ENCODE measurements at regions not wholly inside any gene's neighbourhood (a gene's known extent, or its start where the extent isn't known, plus 50 kb on each side); places are given as distances from the start of the nearest gene placed in this dataset.

DNA sequence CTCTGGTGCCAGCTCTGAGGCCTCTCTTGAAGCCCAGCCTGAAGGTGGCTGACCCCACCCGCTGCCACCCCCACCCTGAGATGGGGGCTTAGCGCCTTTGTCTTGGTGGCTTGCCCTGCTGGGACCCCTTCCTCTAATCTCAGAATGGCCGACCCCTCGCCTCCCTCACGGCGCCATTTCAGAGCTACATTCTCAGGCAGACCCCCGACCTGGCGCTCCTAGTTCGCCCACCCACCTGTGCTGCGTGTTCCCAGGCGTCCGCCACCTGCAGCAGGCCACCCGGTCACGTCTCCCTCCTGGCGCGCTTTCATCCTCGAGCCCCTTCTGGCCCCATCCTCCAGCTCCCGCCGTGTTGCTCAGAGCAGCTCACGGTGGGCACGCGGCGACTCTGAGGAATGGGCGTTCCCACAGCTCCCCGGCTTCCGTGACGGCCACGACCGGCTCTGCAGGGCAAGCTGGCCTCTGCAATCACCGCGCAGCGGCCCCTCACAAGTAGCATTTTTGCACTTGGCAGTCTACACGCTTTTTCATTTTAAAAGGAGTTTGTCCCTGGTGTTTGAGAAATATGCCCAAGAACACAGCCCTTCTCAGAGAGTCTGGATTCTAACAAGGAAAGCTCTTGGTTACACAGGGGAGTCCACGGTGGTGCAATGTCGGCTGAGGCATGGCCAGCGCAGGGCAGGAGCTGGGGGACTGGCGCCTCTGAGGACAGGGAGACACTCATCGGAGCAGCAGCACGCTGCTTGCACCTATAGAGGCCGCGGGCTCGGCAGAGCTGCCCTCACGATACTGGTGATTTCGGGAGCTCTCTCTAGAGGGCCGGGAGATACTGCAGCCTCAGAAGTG, 105.7 kb upstream of the C14orf180 start:
- TF ChIP-seq, protein P1, sequence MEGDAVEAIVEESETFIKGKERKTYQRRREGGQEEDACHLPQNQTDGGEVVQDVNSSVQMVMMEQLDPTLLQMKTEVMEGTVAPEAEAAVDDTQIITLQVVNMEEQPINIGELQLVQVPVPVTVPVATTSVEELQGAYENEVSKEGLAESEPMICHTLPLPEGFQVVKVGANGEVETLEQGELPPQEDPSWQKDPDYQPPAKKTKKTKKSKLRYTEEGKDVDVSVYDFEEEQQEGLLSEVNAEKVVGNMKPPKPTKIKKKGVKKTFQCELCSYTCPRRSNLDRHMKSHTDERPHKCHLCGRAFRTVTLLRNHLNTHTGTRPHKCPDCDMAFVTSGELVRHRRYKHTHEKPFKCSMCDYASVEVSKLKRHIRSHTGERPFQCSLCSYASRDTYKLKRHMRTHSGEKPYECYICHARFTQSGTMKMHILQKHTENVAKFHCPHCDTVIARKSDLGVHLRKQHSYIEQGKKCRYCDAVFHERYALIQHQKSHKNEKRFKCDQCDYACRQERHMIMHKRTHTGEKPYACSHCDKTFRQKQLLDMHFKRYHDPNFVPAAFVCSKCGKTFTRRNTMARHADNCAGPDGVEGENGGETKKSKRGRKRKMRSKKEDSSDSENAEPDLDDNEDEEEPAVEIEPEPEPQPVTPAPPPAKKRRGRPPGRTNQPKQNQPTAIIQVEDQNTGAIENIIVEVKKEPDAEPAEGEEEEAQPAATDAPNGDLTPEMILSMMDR (IDR thresholded peaks at IDR 0.05) = no peak

DNA sequence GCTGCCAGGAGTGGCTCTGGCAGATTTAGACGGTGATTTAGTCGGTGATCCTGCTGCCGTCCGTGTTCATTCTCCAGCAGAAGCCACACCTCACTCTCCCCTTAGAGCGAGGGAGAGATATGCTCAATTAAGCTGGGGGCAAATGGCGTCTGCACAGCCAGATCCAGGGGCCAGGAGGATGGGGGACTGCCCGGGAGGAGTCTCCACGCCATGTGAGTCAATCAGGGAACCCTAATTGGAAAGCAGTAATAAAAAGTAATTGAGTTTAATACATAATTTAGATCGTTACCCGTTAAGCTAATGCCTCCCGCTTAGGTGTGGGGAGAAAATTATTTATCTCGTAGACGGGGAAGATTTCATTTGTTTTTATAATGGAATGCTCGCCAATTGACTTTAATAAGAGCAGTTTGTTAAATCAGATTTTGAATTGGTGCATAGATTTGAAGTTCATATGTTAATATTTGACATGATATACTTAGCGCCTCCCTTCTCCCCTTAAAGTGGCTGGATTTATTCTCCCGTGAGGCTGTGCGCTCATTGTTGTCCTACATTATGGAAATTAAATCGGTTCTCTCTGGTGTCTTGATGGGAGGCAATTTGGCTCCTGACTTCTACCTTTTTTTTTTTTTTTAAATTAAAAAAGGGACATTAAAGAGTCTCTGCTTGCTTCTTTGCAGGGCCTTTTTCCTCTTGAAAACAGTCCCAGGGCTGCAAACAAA, 104.9 kb upstream of the C14orf180 start:
- TF ChIP-seq, protein P1 (IDR thresholded peaks at IDR 0.05) = no peak

DNA sequence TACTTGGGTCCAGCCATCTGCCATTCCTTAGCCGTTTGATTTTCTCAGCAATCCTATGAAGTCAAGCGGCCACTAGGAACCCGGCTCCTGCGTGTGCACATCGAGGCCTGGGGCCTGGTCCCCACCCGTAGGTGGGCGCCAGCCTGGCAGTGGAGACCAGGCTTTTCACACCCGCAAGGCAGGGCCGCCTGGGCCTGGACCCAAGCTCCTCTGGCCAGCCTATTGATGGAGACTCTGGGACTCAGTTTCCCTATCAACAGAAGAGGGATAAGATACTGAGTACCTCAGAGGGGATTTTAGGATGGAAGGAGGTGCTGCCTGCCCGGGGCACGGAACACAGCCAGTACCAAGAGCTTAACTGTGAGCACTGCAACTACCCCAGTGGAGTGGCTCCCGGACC, 104.3 kb upstream of the C14orf180 start:
- TF ChIP-seq, protein P1 (IDR thresholded peaks at IDR 0.05) = no peak

DNA sequence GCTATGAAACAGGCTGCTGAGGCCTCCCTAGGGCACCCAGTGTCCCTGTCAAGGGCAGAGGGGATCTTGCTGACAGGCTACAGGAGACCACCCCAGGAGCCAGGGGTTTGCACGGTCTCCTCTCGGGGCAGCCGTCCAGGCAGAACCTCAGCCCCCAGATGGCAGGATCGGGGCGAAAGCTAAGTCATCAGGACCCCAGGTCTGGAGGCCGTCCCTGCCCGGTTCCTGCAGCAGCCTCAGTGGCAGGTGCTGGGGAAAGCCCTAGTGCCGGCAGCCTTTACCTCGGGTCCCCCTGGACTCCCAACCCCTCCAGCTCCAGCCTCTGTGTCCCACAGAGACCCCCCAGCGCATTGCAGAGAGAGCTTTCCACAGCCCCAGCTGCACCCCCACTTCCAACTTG, 103.8 kb upstream of the C14orf180 start:
- TF ChIP-seq, protein P1 (IDR thresholded peaks at IDR 0.05) = no peak

DNA sequence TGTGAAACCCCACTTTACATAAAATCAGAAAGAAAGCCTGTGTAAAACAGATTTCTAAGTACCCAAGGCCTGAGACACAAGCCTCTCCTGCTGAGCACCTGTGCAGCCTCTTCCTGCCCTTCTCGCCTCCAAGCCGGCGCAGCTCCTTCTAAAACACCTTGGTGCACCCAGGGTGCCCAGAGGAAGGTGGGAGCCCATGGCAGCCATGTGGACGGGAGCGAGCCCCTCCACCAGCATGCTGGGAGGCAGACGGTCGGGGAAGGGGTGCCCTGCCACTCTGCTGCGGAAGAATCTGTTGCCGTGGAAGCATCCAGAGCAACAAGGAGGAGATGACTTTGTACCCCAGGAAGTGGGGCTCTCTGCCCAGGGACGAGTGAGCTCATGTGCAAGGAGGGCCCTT, 103.1 kb upstream of the C14orf180 start:
- TF ChIP-seq, protein P1 (IDR thresholded peaks at IDR 0.05) = no peak

DNA sequence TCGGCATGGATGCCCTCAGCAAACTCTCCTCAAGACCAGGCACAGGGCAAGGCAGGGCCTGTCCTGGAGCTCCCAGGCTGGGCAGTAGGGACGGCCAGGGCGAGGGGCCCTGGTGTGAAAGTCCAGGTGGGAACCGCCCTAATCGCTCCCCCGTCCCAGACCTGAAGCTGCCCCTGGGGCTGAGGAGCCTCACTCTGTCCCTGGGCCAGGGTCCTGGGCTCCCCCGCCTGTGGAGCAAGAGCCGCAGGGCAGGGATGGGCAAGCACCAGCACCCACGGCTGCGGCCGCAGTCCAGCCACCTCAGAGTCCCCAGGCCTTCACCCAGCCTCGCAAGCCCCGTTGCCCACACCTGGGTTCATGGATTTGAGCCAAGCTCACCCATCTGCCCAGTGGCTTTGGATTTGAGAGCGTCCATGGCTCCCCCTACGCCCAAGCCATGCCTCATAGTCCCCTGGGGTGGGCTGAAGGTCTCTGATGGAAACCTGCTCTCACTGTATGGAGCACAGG, 102.4 kb upstream of the C14orf180 start:
- TF ChIP-seq, protein P1 (IDR thresholded peaks at IDR 0.05) = no peak

DNA sequence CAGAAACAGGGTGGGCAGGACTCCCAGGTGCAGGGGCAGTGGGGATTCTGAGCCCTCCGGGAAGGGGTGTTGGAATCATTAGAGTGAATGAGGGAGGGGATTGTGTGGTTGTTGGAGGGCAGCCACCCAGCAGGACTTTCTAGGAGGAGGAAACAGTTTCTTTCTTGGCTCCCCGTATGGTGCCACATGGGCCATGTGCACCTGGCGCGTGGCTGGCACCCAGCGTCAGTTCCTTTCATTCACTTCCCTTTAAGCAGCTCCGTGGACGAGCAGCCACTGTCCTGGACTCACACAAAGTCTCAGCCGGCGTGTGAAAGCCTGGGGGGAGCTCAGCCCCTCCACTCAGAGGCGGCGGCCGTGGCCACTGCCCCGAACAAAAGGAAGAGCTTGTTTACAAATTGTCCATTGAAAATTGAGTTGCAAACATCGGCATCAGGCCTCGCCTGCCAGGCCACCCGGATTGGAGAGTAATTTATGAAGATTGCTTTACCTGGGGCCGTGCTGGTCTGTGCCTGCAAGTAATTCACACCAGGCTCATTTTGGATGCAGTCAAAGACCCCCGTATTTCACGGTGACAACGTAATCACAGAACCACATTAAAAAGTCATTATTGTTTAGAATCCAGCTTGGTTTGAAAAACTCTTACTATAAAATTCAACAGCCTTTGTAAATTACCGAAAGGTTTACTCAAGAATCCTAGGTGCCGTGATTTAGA, 101.7 kb upstream of the C14orf180 start:
- TF ChIP-seq, protein P1 (IDR thresholded peaks at IDR 0.05) = no peak

Data from LNCAP (cell line).